ENCODE measurements at regions not wholly inside any gene's neighbourhood (a gene's known extent, or its start where the extent isn't known, plus 50 kb on each side); places are given as distances from the start of the nearest gene placed in this dataset.

GRCh38 chr5:16304846-16305245 is 125.3 kb upstream of the MARCHF11 start:
- Mint-ChIP-seq H3K36me3 (no peaks in the 10 kb centered on the region), H3K27me3 (ENCODE audit: low read depth in 3 of 3) (no peaks in the 10 kb centered on the region), H3K27ac (no peak overlapping the region), H3K4me3 (no peak overlapping the region), H3K4me1 (no peaks in the 10 kb centered on the region), H3K9me3 (peaks cover 0 to 17% (median 3%) of the 10 kb centered on the region in 7 donors)
- Histone ChIP-seq H3K4me3 (replicated peaks in 1 of 3; ENCODE audit: low read depth in 2 of 3, low read length in 3 of 3) (no peak overlapping the region), H3K4me1 (ENCODE audit: control insufficient read depth in 1 of 2, insufficient read depth in 2 of 2, low read length in 2 of 2) (no peaks in the 10 kb centered on the region), H3K27ac (ENCODE audit: low read depth in 1 of 2, low read length in 2 of 2) (no peak overlapping the region), H3K9ac (ENCODE audit: insufficient read depth, low read length, poor library complexity, severe bottlenecking) (no peak overlapping the region), H2AFZ (ENCODE audit: insufficient read depth, low read depth, low read length, poor library complexity, severe bottlenecking) (no peak overlapping the region), H3K36me3 (replicated peaks in 1 of 2; ENCODE audit: control insufficient read depth in 1 of 2, insufficient read depth in 2 of 2, low read length in 2 of 2) (no peaks in the 10 kb centered on the region), H3K9me3 (replicated peaks in 1 of 2; ENCODE audit: control insufficient read depth in 1 of 2, insufficient read depth in 1 of 2, low read length in 2 of 2) (peaks cover 2 to 10% of the 10 kb centered on the region in 2 donors), H4K20me1 (ENCODE audit: insufficient read depth, low read length) (no peaks in the 10 kb centered on the region), H3K79me2 (ENCODE audit: insufficient read depth, low read length) (no peaks in the 10 kb centered on the region), H3K27me3 (ENCODE audit: control insufficient read depth in 2 of 2, insufficient read depth in 2 of 2, low read length in 2 of 2) (no peaks in the 10 kb centered on the region), H3K4me2 (replicated peaks; ENCODE audit: extremely low read depth, low read length, poor library complexity, severe bottlenecking) (no peak overlapping the region)
- no peak for DNase-seq
- TF ChIP-seq CTCF (IDR thresholded peaks at IDR 0.05): no peak
- WGBS (ENCODE audit: insufficient coverage): 100% methylated on average over 4 of the region's 6 CpGs
- intact Hi-C loops (cut with micrococcal nuclease): no loop called here

GRCh38 chr5:16296946-16297345 is 117.4 kb upstream of the MARCHF11 start:
- peaks cover 0 to 30% of the 10 kb centered on the region in 2 donors for H3K9me3 ChIP-seq (replicated peaks in 1 of 2; ENCODE audit: control insufficient read depth in 1 of 2, insufficient read depth in 1 of 2, low read length in 2 of 2)
- Mint-ChIP-seq H3K27me3 (ENCODE audit: low read depth in 3 of 3) (peaks cover 0 to 1% (median 0%) of the 10 kb centered on the region in 3 donors), H3K4me3 (no peak overlapping the region), H3K9me3 (peaks cover 6 to 31% (median 16%) of the 10 kb centered on the region in 7 donors), H3K36me3 (no peaks in the 10 kb centered on the region), H3K27ac (no peak overlapping the region), H3K4me1 (no peaks in the 10 kb centered on the region)
- H3K79me2 ChIP-seq (ENCODE audit: insufficient read depth, low read length): no peaks in the 10 kb centered on the region
- no peak overlapping the region for H3K9ac ChIP-seq (ENCODE audit: insufficient read depth, low read length, poor library complexity, severe bottlenecking)
- H3K4me3 ChIP-seq (replicated peaks in 1 of 3; ENCODE audit: low read depth in 2 of 3, low read length in 3 of 3): no peak overlapping the region
- no peak overlapping the region for H3K4me2 ChIP-seq (replicated peaks; ENCODE audit: extremely low read depth, low read length, poor library complexity, severe bottlenecking)
- no peaks in the 10 kb centered on the region for H3K27me3 ChIP-seq (ENCODE audit: control insufficient read depth in 2 of 2, insufficient read depth in 2 of 2, low read length in 2 of 2)
- H3K27ac ChIP-seq (ENCODE audit: low read depth in 1 of 2, low read length in 2 of 2): no peak overlapping the region
- H2AFZ ChIP-seq (ENCODE audit: insufficient read depth, low read depth, low read length, poor library complexity, severe bottlenecking): no peak overlapping the region
- DNase-seq: no peak
- intact Hi-C loops (cut with micrococcal nuclease): no loop called here
- no peak for TF ChIP-seq CTCF (IDR thresholded peaks at IDR 0.05)
- no peaks in the 10 kb centered on the region for H4K20me1 ChIP-seq (ENCODE audit: insufficient read depth, low read length)
- H3K4me1 ChIP-seq (ENCODE audit: control insufficient read depth in 1 of 2, insufficient read depth in 2 of 2, low read length in 2 of 2): no peaks in the 10 kb centered on the region
- H3K36me3 ChIP-seq (replicated peaks in 1 of 2; ENCODE audit: control insufficient read depth in 1 of 2, insufficient read depth in 2 of 2, low read length in 2 of 2): no peaks in the 10 kb centered on the region
- WGBS (ENCODE audit: insufficient coverage): 67% methylated on average over 1 of the region's 3 CpGs

Data from CD14-positive monocyte (primary cell).